HCT116 (cell line): ENCODE measurements at regions not wholly inside any gene's neighbourhood (a gene's known extent, or its start where the extent isn't known, plus 50 kb on each side); places are given as distances from the start of the nearest gene placed in this dataset.

Experiments used
- ATAC-seq: fragments of 200-7000 bp; cut with Tn5 transposase; 2 replicates; pipeline ENCODE4 v1.9.1; 2020; ENCODE audit warnings: mild to moderate bottlenecking, moderate library complexity
- BruUV-seq: library from RNA; stranded (reverse); fragments of 400-500 nt; replicated peaks from 2 replicates; lab custom pipeline; 2021; lab: Mats Ljungman, UMichigan
- CTCF ChIA-PET: fragments of 300-600 bp; sonication (Branson Sonifier 250); formaldehyde crosslinking; loops from one replicate; lab custom pipeline; 2021; ENCODE audit warnings: antibody characterized with exemption; lab: Charles Lee
- POLR2A ChIA-PET: fragments of 300-600, 350-600 bp; sonication (Branson Sonifier 250); formaldehyde crosslinking; loops from one replicate; lab custom pipeline; 2021; ENCODE audit warnings: antibody characterized with exemption; lab: Charles Lee
- RAD21 ChIA-PET, 2 experiments: fragments of 300-600 bp; sonication (Branson Sonifier 250); formaldehyde crosslinking; loops; one replicate each; lab custom pipeline; 2023; ENCODE audit warnings: low total read pairs in 2 of 2; ENCODE audit not compliant: uncharacterized antibody in 2 of 2, unreplicated experiment in 2 of 2, low non-redundant PET in 1 of 2; lab: Charles Lee
- DNase-seq: peaks from one replicate; pipeline ENCODE4 v3.0.0-alpha.2; 2010; ENCODE audit warnings: low read depth, low spot score
- H2AFZ ChIP-seq: fragments of 200-600 bp; shearing (Covaris generic), sonication (generic); 2 replicates; pipeline ENCODE4 v1.6.1; 2017; ENCODE audit warnings: low read depth, mixed run types, mixed read lengths, antibody characterized with exemption, low read length; ENCODE audit not compliant: poor library complexity, severe bottlenecking
- H3K27ac ChIP-seq: 2 replicates; pipeline ENCODE4 v1.5.1; 2012; ENCODE audit warnings: low read depth, low read length
- H3K27me3 ChIP-seq: fragments of 200-600 bp; sonication (generic); 2 replicates; pipeline ENCODE4 v1.6.1; 2016; ENCODE audit warnings: mixed run types, low read length, mixed read lengths; ENCODE audit not compliant: insufficient read depth
- H3K36me3 ChIP-seq, 2 experiments: fragments of 200-500 bp in 1 of 2; fragments of 200-600 bp in 1 of 2; sonication (Bioruptor generic) in 1 of 2; sonication (generic) in 1 of 2; 2 replicates each; pipeline versions ENCODE4 v1.5.1 to v1.6.1; 2014 to 2016; ENCODE audit warnings: low read length in 2 of 2, inconsistent platforms in 1 of 2, mixed read lengths in 1 of 2, mixed run types in 1 of 2; ENCODE audit not compliant: insufficient read depth in 2 of 2, control insufficient read depth in 1 of 2
- H3K4me1 ChIP-seq, 2 experiments: fragments of 200-600 bp in 1 of 2; sonication (generic) in 1 of 2; 2 replicates each; pipeline versions ENCODE4 v1.5.1 to v1.6.1; 2012 to 2017; ENCODE audit warnings: low read length in 2 of 2, inconsistent platforms in 1 of 2, mild to moderate bottlenecking in 1 of 2, mixed read lengths in 1 of 2, mixed run types in 1 of 2, moderate library complexity in 1 of 2; ENCODE audit not compliant: insufficient read depth in 2 of 2, control insufficient read depth in 1 of 2
- H3K4me2 ChIP-seq: fragments of 200-600 bp; sonication (generic); 2 replicates; pipeline ENCODE4 v1.6.1; 2017; ENCODE audit warnings: mixed run types, low read length, mixed read lengths
- H3K4me3 ChIP-seq, 2 experiments: fragments of 200-600 bp in 1 of 2; sonication (generic) in 1 of 2; replicated peaks in 1 of 2; 2 replicates each; pipeline ENCODE4 v1.5.1; 2011 to 2016; ENCODE audit warnings: low read length in 2 of 2, control low read depth in 1 of 2, low read depth in 1 of 2, mild to moderate bottlenecking in 1 of 2, mixed read lengths in 1 of 2, mixed run types in 1 of 2
- H3K79me2 ChIP-seq: fragments of 200-600 bp; sonication (generic); 2 replicates; pipeline ENCODE4 v1.6.1; 2017; ENCODE audit warnings: mild to moderate bottlenecking, mixed run types, low read length, moderate library complexity, mixed read lengths; ENCODE audit not compliant: insufficient read depth
- H3K9ac ChIP-seq: fragments of 200-600 bp; sonication (generic); 2 replicates; pipeline ENCODE4 v1.6.1; 2016; ENCODE audit warnings: low read length, mixed read lengths
- H3K9me2 ChIP-seq: fragments of 200-600 bp; sonication (generic), shearing (Covaris generic); 2 replicates; pipeline ENCODE4 v1.6.1; 2017; ENCODE audit warnings: mixed run types, mild to moderate bottlenecking, moderate library complexity; ENCODE audit not compliant: insufficient read depth
- H3K9me3 ChIP-seq, 2 experiments: fragments of 200-500 bp in 1 of 2; fragments of 200-600 bp in 1 of 2; sonication (Bioruptor generic) in 1 of 2; sonication (generic) in 1 of 2; 2 replicates each; pipeline ENCODE4 v1.6.1; 2014 to 2017; ENCODE audit warnings: low read length in 2 of 2, mixed read lengths in 2 of 2, inconsistent platforms in 1 of 2, low read depth in 1 of 2, mild to moderate bottlenecking in 1 of 2, mixed run types in 1 of 2, moderate library complexity in 1 of 2; ENCODE audit not compliant: control insufficient read depth in 1 of 2, insufficient read depth in 1 of 2
- H4K20me1 ChIP-seq: fragments of 200-600 bp; sonication (generic), shearing (Covaris generic); 2 replicates; pipeline ENCODE4 v1.6.1; 2017; ENCODE audit warnings: mixed run types, mild to moderate bottlenecking, moderate library complexity; ENCODE audit not compliant: insufficient read depth
- CBX3 ChIP-seq: IDR thresholded peaks from 2 replicates; pipeline ENCODE4 v1.6.1; 2012; ENCODE audit warnings: low read depth
- CEBPB ChIP-seq: IDR thresholded peaks from 2 replicates; pipeline ENCODE4 v1.6.1; 2012; ENCODE audit warnings: low read depth
- ELF1 ChIP-seq: IDR thresholded peaks from 2 replicates; pipeline ENCODE4 v1.6.1; 2012; ENCODE audit warnings: low read depth, borderline replicate concordance
- EZH2phosphoT487 ChIP-seq: fragments of 200-600 bp; IDR thresholded peaks from 2 replicates; pipeline ENCODE4 v1.6.1; 2018; ENCODE audit warnings: antibody characterized with exemption, borderline replicate concordance
- FOSL1 ChIP-seq: IDR thresholded peaks from 2 replicates; pipeline ENCODE4 v1.6.1; 2012; ENCODE audit warnings: low read depth
- SIN3A ChIP-seq: IDR thresholded peaks from 2 replicates; pipeline ENCODE4 v1.6.1; 2012; ENCODE audit warnings: low read depth
- TCF7L2 ChIP-seq: IDR thresholded peaks from 2 replicates; pipeline ENCODE4 v1.7.0; 2011; ENCODE audit warnings: borderline replicate concordance, inconsistent platforms; ENCODE audit not compliant: insufficient read depth, insufficient read length; ENCODE audit errors: extremely low read depth
- YY1 ChIP-seq: IDR thresholded peaks from 2 replicates; pipeline ENCODE4 v1.6.1; 2011; ENCODE audit warnings: low read length, low read depth, moderate library complexity, mild to moderate bottlenecking; ENCODE audit not compliant: insufficient replicate concordance; ENCODE audit errors: extremely low read depth
- intact Hi-C: fragments of 100-400 bp; cut with micrococcal nuclease; formaldehyde crosslinking; loops from 2 replicates; pipeline ENCODE4 v1.10.0; 2022
- TF ChIP-seq, protein P1 (sequence below): IDR thresholded peaks from 2 replicates; pipeline ENCODE4 v1.6.1; 2011; ENCODE audit warnings: mild to moderate bottlenecking, low read length, moderate library complexity; ENCODE audit not compliant: insufficient replicate concordance; ENCODE audit errors: extremely low read depth
- TF ChIP-seq, protein P2 (sequence below), 3 experiments: fragments of 200-600 bp in 1 of 3; sonication (generic) in 1 of 3; IDR thresholded peaks in 2 of 3; conservative IDR thresholded peaks in 1 of 3; 2 replicates each; pipeline ENCODE4 v1.5.1; 2012 to 2017; ENCODE audit warnings: low read depth in 2 of 3, low read length in 2 of 3, antibody characterized with exemption in 1 of 3, borderline replicate concordance in 1 of 3, control low read depth in 1 of 3, mild to moderate bottlenecking in 1 of 3, mixed read lengths in 1 of 3, mixed run types in 1 of 3, moderate library complexity in 1 of 3; ENCODE audit not compliant: insufficient read depth in 1 of 3

DNA sequence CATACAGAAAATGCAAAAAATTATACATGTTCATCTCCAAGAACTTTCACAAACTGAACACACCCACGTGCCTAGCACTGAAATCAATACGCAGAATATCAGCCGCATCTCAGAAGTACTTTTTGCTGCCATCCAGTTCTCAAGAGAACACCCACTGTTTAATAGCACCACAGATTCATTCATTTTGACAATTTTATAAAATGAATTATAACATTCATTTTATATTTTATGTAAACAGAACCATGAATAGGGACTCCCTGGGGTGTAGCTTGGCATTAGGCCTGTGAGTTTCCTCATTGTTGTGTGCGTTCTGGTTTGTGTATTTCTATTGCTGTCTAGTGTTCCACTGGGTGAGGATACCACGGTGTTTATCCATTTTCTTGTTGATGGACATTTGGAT, 77.3 kb upstream of the PIP4K2A start:
- Histone ChIP-seq H3K27me3 (no peaks in the 10 kb centered on the region), H3K4me2 (no peak overlapping the region), H3K9me2 (no peaks in the 10 kb centered on the region), H3K4me1 (no peaks in the 10 kb centered on the region), H2AFZ (no peak overlapping the region), H3K27ac (no peak overlapping the region), H4K20me1 (no peaks in the 10 kb centered on the region), H3K36me3 (no peaks in the 10 kb centered on the region), H3K4me3 (no peak overlapping the region), H3K79me2 (no peaks in the 10 kb centered on the region), H3K9ac (no peak overlapping the region), H3K9me3 (no peaks in the 10 kb centered on the region)
- ATAC-seq, result no peak
- DNase-seq, result no peak
- intact Hi-C loops, result no loop called here
- POLR2A ChIA-PET, result no interaction called here
- TF ChIP-seq, protein P1, sequence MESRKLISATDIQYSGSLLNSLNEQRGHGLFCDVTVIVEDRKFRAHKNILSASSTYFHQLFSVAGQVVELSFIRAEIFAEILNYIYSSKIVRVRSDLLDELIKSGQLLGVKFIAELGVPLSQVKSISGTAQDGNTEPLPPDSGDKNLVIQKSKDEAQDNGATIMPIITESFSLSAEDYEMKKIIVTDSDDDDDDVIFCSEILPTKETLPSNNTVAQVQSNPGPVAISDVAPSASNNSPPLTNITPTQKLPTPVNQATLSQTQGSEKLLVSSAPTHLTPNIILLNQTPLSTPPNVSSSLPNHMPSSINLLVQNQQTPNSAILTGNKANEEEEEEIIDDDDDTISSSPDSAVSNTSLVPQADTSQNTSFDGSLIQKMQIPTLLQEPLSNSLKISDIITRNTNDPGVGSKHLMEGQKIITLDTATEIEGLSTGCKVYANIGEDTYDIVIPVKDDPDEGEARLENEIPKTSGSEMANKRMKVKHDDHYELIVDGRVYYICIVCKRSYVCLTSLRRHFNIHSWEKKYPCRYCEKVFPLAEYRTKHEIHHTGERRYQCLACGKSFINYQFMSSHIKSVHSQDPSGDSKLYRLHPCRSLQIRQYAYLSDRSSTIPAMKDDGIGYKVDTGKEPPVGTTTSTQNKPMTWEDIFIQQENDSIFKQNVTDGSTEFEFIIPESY, result no peak
- TF ChIP-seq EZH2phosphoT487 (no peak), CEBPB (no peak), SIN3A (no peak), TCF7L2 (no peak), CBX3 (no peak), ELF1 (no peak), FOSL1 (no peak), YY1 (no peak)
- TF ChIP-seq, protein P2, sequence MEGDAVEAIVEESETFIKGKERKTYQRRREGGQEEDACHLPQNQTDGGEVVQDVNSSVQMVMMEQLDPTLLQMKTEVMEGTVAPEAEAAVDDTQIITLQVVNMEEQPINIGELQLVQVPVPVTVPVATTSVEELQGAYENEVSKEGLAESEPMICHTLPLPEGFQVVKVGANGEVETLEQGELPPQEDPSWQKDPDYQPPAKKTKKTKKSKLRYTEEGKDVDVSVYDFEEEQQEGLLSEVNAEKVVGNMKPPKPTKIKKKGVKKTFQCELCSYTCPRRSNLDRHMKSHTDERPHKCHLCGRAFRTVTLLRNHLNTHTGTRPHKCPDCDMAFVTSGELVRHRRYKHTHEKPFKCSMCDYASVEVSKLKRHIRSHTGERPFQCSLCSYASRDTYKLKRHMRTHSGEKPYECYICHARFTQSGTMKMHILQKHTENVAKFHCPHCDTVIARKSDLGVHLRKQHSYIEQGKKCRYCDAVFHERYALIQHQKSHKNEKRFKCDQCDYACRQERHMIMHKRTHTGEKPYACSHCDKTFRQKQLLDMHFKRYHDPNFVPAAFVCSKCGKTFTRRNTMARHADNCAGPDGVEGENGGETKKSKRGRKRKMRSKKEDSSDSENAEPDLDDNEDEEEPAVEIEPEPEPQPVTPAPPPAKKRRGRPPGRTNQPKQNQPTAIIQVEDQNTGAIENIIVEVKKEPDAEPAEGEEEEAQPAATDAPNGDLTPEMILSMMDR (IDR thresholded peaks at IDR 0.05 in 2 of 3, conservative IDR thresholded peaks at IDR 0.05 in 1 of 3; ENCODE audit: borderline replicate concordance in 1 of 3, insufficient read depth in 1 of 3, low read depth in 2 of 3, low read length in 2 of 3), result no peak
- RAD21 ChIA-PET, result no interaction called here
- no TSS peak for BruUV-seq
- CTCF ChIA-PET, result no interaction called here
